ENCODE measurements at regions not wholly inside any gene's neighbourhood (a gene's known extent, or its start where the extent isn't known, plus 50 kb on each side); places are given as distances from the start of the nearest gene placed in this dataset.

GRCh38 chr2:83826577-83826976 is 632.5 kb downstream of the SUCLG1 start (continued):
- TF ChIP-seq ATOH8 (CRISPR knock-in tag; IDR thresholded peaks at IDR 0.05; ENCODE audit: low read depth) (no peak), NFE2L2 (conservative IDR thresholded peaks at IDR 0.05; ENCODE audit: low read length) (no peak)

GRCh38 chr2:83823229-83823628 is 635.9 kb downstream of the SUCLG1 start:
- H3K4me3 ChIP-seq = no peak overlapping the region
- no peaks in the 10 kb centered on the region for H3K9me3 ChIP-seq
- H3K27ac ChIP-seq = no peak overlapping the region
- no peak for TF ChIP-seq CHD2 (IDR thresholded peaks at IDR 0.05; ENCODE audit: low read length, partially characterized antibody)
- no peaks in the 10 kb centered on the region for H3K4me1 ChIP-seq
- CTCF ChIA-PET = no interaction called here
- no peak overlapping the region for H3K4me2 ChIP-seq
- DNase-seq (ENCODE audit: low read depth in 1 of 2, low spot score in 1 of 2) = no peak
- POLR2A ChIA-PET = no interaction called here
- no peak for FAIRE-seq
- ATAC-seq = no peak
- WGBS (ENCODE audit: missing lambda C conversion rate) = 4% methylated on average over 2 of the region's 2 CpGs

- TF ChIP-seq CTCF (IDR thresholded peaks at IDR 0.05) (0 out of 3 replicates have a peak, but pooled peaks have one; percentile 11), CEBPB (IDR thresholded peaks at IDR 0.05) (no peak), RAD21 (conservative IDR thresholded peaks at IDR 0.05 in 1 of 2, IDR thresholded peaks at IDR 0.05 in 1 of 2) (peak in 1 of 2 experiments; percentile 27; a peak in 3 of 5 replicates)
- peak in 1 of 2 experiments; percentile 14 for DNase-seq (ENCODE audit: low read depth in 1 of 2, low spot score in 1 of 2)
- Histone ChIP-seq H3K27ac (no peak overlapping the region), H3K9me3 (no peaks in the 10 kb centered on the region), H3K4me2 (no peak overlapping the region), H3K4me3 (no peak overlapping the region), H3K4me1 (no peaks in the 10 kb centered on the region)
- ATAC-seq = no peak
- CTCF ChIA-PET = interaction anchor here (0.8 to 1.6 kb wide), 2 partner anchors 22 to 230 kb away, joined by 4 to 5 read pairs; no protein-coding TSS in a partner anchor
- POLR2A ChIA-PET = no interaction called here
- under 1% methylated on average over 3 of the region's 3 CpGs for WGBS (ENCODE audit: missing lambda C conversion rate)
- no peak for FAIRE-seq
Observed at GRCh38 chr2:83817511-83817910, 641.6 kb downstream of the SUCLG1 start.

GRCh38 chr2:83808878-83809277 is 650.2 kb downstream of the SUCLG1 start:
- H3K4me1 ChIP-seq = no peaks in the 10 kb centered on the region
- DNase-seq (ENCODE audit: low read depth in 1 of 2, low spot score in 1 of 2) = no peak
- WGBS (ENCODE audit: missing lambda C conversion rate) = 9% methylated on average over 1 of the region's 1 CpG
- H3K4me3 ChIP-seq = no peak overlapping the region
- no peak for ATAC-seq
- peaks cover 4% of the 10 kb centered on the region; the same call in 1 of the 3 replicates for H3K9me3 ChIP-seq
- H3K27ac ChIP-seq = no peak overlapping the region
- ChIA-PET CTCF (no interaction called here), POLR2A (no interaction called here)
- H3K4me2 ChIP-seq = no peak overlapping the region
- no peak for TF ChIP-seq POLR2A (IDR thresholded peaks at IDR 0.05; ENCODE audit: low read length)
- no peak for TF ChIP-seq KDM5A (IDR thresholded peaks at IDR 0.05)
- TF ChIP-seq HOXB5 (CRISPR knock-in tag; IDR thresholded peaks at IDR 0.05) = no peak
- TF ChIP-seq MAFK (IDR thresholded peaks at IDR 0.05; ENCODE audit: partially characterized antibody) = peak; percentile 74
- TF ChIP-seq JUN (IDR thresholded peaks at IDR 0.05) = no peak
- TF ChIP-seq CEBPB (IDR thresholded peaks at IDR 0.05) = no peak
- no peak for FAIRE-seq

- ChIA-PET POLR2A (no interaction called here), CTCF (no interaction called here)
- H3K4me1 ChIP-seq = no peaks in the 10 kb centered on the region
- 45% methylated on average over 10 of the region's 10 CpGs for WGBS (ENCODE audit: missing lambda C conversion rate)
- H3K27ac ChIP-seq = no peak overlapping the region
- peaks cover 4% of the 10 kb centered on the region; the same call in 1 of the 3 replicates for H3K9me3 ChIP-seq
- no peak overlapping the region for H3K4me2 ChIP-seq
- H3K4me3 ChIP-seq = no peak overlapping the region
- no peak for TF ChIP-seq FOXS1 (CRISPR knock-in tag; IDR thresholded peaks at IDR 0.05)
- no peak for TF ChIP-seq HEYL (CRISPR knock-in tag; IDR thresholded peaks at IDR 0.05)
- no peak for TF ChIP-seq POLR2AphosphoS2 (conservative IDR thresholded peaks at IDR 0.05; ENCODE audit: low read length)
- TF ChIP-seq CHD2 (IDR thresholded peaks at IDR 0.05; ENCODE audit: low read length, partially characterized antibody) = no peak
- TF ChIP-seq HOXB13 (CRISPR knock-in tag; IDR thresholded peaks at IDR 0.05; ENCODE audit: low read depth) = no peak
- no peak for TF ChIP-seq E2F6 (IDR thresholded peaks at IDR 0.05; ENCODE audit: borderline replicate concordance, low read depth)
- TF ChIP-seq FOSB (CRISPR knock-in tag; IDR thresholded peaks at IDR 0.05) = no peak
- TF ChIP-seq ZFP36 (IDR thresholded peaks at IDR 0.05; ENCODE audit: borderline replicate concordance, partially characterized antibody) = no peak
- TF ChIP-seq ZNF302 (CRISPR knock-in tag; IDR thresholded peaks at IDR 0.05) = no peak
- TF ChIP-seq HDAC2 (IDR thresholded peaks at IDR 0.05) = no peak
- TF ChIP-seq EHMT2 (IDR thresholded peaks at IDR 0.05; ENCODE audit: low read depth) = no peak
- TF ChIP-seq ZC3H11A (IDR thresholded peaks at IDR 0.05) = no peak
- no peak for ATAC-seq
- no peak for FAIRE-seq
- DNase-seq (ENCODE audit: low read depth in 1 of 2, low spot score in 1 of 2) = no peak
Observed at GRCh38 chr2:83802604-83803003, 656.5 kb downstream of the SUCLG1 start.
